Adrenal gland (tissue), 5 donors: ENCODE measurements at regions not wholly inside any gene's neighbourhood (a gene's known extent, or its start where the extent isn't known, plus 50 kb on each side); places are given as distances from the start of the nearest gene placed in this dataset.

Experiments used
- POLR2A ChIP-seq, 2 donors: fragments of 450-650 bp; IDR thresholded peaks; one replicate each; pipeline ENCODE4 v1.6.1; 2017; ENCODE audit warnings: antibody characterized with exemption in 2 of 2, mild to moderate bottlenecking in 2 of 2, moderate library complexity in 1 of 2
- TF ChIP-seq, protein P1 (sequence below), 6 experiments: fragments of 450-650 bp in 4 of 6; fragments of 200-600 bp in 2 of 6; sonication (generic) in 1 of 6; IDR thresholded peaks; 1 replicate in 5 of 6; 2 replicates in 1 of 6; pipeline versions ENCODE4 v1.5.1 to v1.8.0; 2016 to 2021; ENCODE audit warnings: antibody characterized with exemption in 6 of 6, mild to moderate bottlenecking in 2 of 6, moderate library complexity in 1 of 6
- donor health status: DM: no; HTN: no; CAD: no.

DNA sequence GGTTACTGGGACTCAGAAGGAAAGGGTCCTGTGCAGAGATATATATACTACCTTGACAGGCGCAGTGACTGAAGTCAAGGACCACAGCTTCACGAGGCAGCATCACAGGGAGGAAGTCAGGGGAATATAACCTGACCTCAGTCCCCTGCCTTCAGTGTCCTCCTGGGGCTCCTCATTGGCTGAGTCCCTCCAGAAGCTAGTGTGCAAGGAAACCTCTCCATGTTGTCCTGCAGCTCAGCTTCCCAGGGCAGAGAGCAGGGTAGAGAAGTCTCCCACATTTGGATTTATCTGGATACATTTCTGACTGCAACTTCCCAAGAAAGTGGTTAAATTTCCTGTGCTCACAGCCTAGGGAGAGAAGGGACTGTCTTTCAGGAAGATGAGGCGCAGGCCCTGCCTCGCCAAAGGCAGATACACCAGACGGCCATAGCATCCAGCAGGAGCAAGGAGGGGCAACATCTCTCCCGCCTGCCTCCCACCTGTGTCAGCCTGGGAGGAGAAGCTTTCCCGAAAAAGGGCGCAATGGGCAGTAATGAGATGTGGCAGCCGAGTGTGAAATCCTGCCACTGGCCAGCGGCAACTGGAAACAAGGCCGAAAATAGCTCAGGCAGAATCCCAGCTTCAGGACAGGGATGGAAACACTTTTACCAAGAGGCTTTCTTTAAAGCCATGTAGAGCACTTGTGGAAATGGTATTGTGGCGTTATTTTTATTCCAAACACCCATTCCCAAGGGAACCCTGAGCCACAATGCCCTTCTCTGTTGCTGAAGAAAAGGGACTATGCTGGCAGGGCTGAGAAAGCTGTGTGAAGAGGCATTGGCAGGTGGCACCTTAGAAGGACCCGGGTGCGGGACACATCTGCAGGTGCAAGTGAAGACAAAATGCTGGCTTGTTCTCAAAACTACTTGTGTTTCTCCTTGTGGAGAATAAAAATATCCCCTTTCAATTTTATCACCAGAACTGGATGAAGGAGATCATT, 54.9 kb upstream of the HIF1A start:
- TF ChIP-seq, protein P1, sequence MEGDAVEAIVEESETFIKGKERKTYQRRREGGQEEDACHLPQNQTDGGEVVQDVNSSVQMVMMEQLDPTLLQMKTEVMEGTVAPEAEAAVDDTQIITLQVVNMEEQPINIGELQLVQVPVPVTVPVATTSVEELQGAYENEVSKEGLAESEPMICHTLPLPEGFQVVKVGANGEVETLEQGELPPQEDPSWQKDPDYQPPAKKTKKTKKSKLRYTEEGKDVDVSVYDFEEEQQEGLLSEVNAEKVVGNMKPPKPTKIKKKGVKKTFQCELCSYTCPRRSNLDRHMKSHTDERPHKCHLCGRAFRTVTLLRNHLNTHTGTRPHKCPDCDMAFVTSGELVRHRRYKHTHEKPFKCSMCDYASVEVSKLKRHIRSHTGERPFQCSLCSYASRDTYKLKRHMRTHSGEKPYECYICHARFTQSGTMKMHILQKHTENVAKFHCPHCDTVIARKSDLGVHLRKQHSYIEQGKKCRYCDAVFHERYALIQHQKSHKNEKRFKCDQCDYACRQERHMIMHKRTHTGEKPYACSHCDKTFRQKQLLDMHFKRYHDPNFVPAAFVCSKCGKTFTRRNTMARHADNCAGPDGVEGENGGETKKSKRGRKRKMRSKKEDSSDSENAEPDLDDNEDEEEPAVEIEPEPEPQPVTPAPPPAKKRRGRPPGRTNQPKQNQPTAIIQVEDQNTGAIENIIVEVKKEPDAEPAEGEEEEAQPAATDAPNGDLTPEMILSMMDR (IDR thresholded peaks at IDR 0.05), result no peak
- TF ChIP-seq POLR2A (IDR thresholded peaks at IDR 0.05), result no peak
